Pancreas (tissue), 10 donors: ENCODE measurements at regions not wholly inside any gene's neighbourhood (a gene's known extent, or its start where the extent isn't known, plus 50 kb on each side); places are given as distances from the start of the nearest gene placed in this dataset.
"Not testable (repeated sequence)": the region's sequence is repeated elsewhere in the genome, so short reads cannot be mapped to it uniquely, and the experiment has no call there.

ENCODE experiments used
- ATAC-seq, 4 donors: fragments of 200-7000 bp; cut with Tn5 transposase; one replicate each; pipeline versions ENCODE4 v1.8.0 to v1.9.1; 2020; ENCODE audit warnings: mild to moderate bottlenecking in 4 of 4, moderate library complexity in 4 of 4
- DNase-seq, 6 donors: peaks; one replicate each; pipeline ENCODE4 v3.0.0-alpha.2; 2020
- FAIRE-seq: peaks from 2 replicates; lab custom pipeline; 2012; peaks lifted over from hg19 to GRCh38; lab: Jason Lieb, UNC
- H3K27ac ChIP-seq, 4 donors: fragments of 200-600 bp; sonication (generic); 1 replicate in 3 of 4; 2 replicates in 1 of 4; pipeline versions ENCODE4 v1.5.0 to v1.8.0; 2020
- H3K27me3 ChIP-seq, 4 donors: fragments of 200-600 bp; one replicate each; pipeline ENCODE4 v1.8.0; 2021
- H3K36me3 ChIP-seq, 3 donors: fragments of 200-600 bp; sonication (generic) in 1 of 3; one replicate each; pipeline versions ENCODE4 v1.5.0 to v1.8.0; 2020 to 2021
- H3K4me1 ChIP-seq, 3 donors: fragments of 200-600 bp; one replicate each; pipeline ENCODE4 v1.8.0; 2021
- H3K4me3 ChIP-seq, 4 donors: fragments of 200-600 bp; sonication (generic) in 2 of 4; one replicate each; pipeline versions ENCODE4 v1.5.0 to v1.8.0; 2020 to 2021
- H3K9me3 ChIP-seq, 4 donors: fragments of 200-600 bp; one replicate each; pipeline ENCODE4 v1.8.0; 2021
- WGBS, 2 donors: extraction: QIAGEN DNeasy Blood & Tissue Kit; methylation state at CpG; one replicate each; pipeline ENCODE4 v1.1.7; 2013; 5-methylcytosine and 5-hydroxymethylcytosine counted together
- intact Hi-C, 3 donors: fragments of 100-400 bp; cut with DNase I; formaldehyde crosslinking; loops; one replicate each; pipeline versions ENCODE4 v1.11.1 to v1.14.2; 2022
- TF ChIP-seq, protein P1 (sequence below), 4 donors: fragments of 200-600 bp; sonication (generic) in 3 of 4; IDR thresholded peaks; one replicate each; pipeline versions ENCODE4 v1.5.0 to v1.8.0; 2021; ENCODE audit warnings: antibody characterized with exemption in 4 of 4
- donor health status: healthy with polysubstance abuse.
- donor health status: DM: no; HTN: no; CAD: no; lungs with moderate emphysema.
- donor health status: DM: no; HTN: no; CAD: no.
- donor health status: control.
- donor health status: control.
- donor health status: Bipolar disorder and iron deficiency.
- donor health status: DM: yes; HTN: yes; CAD: no.
- donor health status: DM: no; HTN: no; CAD: no.
- donor health status: DM: no; HTN: no; CAD: no.
- donor health status: DM: yes; HTN: yes; CAD: no.

GRCh38 chr1:148347781-148348180 is 135.3 kb downstream of the PPIAL4G start:
- Histone ChIP-seq H3K4me1 (no peaks in the 10 kb centered on the region), H3K36me3 (no peaks in the 10 kb centered on the region), H3K27me3 (no peaks in the 10 kb centered on the region), H3K27ac (no peak overlapping the region), H3K9me3 (no peaks in the 10 kb centered on the region), H3K4me3 (no peak overlapping the region)
- intact Hi-C loops: no loop called here
- no peak for FAIRE-seq
- DNase-seq: no peak
- TF ChIP-seq, protein P1, sequence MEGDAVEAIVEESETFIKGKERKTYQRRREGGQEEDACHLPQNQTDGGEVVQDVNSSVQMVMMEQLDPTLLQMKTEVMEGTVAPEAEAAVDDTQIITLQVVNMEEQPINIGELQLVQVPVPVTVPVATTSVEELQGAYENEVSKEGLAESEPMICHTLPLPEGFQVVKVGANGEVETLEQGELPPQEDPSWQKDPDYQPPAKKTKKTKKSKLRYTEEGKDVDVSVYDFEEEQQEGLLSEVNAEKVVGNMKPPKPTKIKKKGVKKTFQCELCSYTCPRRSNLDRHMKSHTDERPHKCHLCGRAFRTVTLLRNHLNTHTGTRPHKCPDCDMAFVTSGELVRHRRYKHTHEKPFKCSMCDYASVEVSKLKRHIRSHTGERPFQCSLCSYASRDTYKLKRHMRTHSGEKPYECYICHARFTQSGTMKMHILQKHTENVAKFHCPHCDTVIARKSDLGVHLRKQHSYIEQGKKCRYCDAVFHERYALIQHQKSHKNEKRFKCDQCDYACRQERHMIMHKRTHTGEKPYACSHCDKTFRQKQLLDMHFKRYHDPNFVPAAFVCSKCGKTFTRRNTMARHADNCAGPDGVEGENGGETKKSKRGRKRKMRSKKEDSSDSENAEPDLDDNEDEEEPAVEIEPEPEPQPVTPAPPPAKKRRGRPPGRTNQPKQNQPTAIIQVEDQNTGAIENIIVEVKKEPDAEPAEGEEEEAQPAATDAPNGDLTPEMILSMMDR (IDR thresholded peaks at IDR 0.05): no peak
- no peak for ATAC-seq

DNA sequence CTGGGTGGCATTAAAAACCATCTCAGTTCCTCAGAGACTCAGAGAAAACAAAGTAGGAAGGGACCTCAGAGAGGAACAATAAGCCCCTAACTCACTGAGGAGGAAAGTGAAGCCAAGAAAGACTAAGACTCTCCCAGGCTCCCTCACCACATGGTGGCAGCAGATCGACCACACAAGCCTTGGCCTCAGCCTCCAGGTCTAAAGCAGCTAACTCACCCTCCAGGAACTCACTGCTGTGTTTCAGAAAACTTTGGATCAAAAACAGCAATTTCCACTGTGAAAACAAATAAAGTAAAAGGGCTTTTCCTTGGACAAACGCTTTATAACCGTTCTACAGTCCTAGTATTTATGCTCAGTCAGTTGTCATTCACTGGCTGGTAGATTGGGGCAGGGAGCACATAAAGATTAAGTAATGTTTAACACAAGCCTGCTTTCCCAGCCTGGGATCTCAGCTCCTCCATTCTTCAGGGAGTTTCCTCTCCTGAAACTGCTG is 137.4 kb downstream of the PPIAL4G start:
- H3K36me3 ChIP-seq, H3K4me1 ChIP-seq, H3K27me3 ChIP-seq, FAIRE-seq, H3K27ac ChIP-seq, intact Hi-C loops, H3K4me3 ChIP-seq, H3K9me3 ChIP-seq, ATAC-seq: not testable (repeated sequence)
- DNase-seq: peak in 1 of 6 donors; percentile 20
- TF ChIP-seq, protein P1 (IDR thresholded peaks at IDR 0.05): peak in 3 of 4 donors; percentile 6 to 30 (median 27)
- WGBS, 2 donors: 2 to 3% methylated on average over 3 of the region's 3 CpGs

GRCh38 chr1:148344651-148345050 is 138.5 kb downstream of the PPIAL4G start:
- H3K9me3 ChIP-seq, ATAC-seq, H3K4me1 ChIP-seq, intact Hi-C loops, DNase-seq, H3K27ac ChIP-seq, H3K36me3 ChIP-seq, H3K27me3 ChIP-seq, H3K4me3 ChIP-seq, FAIRE-seq: not testable (repeated sequence)
- 55 to 56% methylated on average over 2 of the region's 2 CpGs for WGBS, 2 donors

- ATAC-seq, H3K4me3 ChIP-seq, H3K36me3 ChIP-seq, FAIRE-seq, H3K27ac ChIP-seq, H3K9me3 ChIP-seq, H3K4me1 ChIP-seq, intact Hi-C loops, H3K27me3 ChIP-seq, DNase-seq: not testable (repeated sequence)
- 83 to 89% methylated on average over 1 of the region's 1 CpG for WGBS, 2 donors
Observed at GRCh38 chr1:148341729-148342128, 141.4 kb downstream of the PPIAL4G start.

DNA sequence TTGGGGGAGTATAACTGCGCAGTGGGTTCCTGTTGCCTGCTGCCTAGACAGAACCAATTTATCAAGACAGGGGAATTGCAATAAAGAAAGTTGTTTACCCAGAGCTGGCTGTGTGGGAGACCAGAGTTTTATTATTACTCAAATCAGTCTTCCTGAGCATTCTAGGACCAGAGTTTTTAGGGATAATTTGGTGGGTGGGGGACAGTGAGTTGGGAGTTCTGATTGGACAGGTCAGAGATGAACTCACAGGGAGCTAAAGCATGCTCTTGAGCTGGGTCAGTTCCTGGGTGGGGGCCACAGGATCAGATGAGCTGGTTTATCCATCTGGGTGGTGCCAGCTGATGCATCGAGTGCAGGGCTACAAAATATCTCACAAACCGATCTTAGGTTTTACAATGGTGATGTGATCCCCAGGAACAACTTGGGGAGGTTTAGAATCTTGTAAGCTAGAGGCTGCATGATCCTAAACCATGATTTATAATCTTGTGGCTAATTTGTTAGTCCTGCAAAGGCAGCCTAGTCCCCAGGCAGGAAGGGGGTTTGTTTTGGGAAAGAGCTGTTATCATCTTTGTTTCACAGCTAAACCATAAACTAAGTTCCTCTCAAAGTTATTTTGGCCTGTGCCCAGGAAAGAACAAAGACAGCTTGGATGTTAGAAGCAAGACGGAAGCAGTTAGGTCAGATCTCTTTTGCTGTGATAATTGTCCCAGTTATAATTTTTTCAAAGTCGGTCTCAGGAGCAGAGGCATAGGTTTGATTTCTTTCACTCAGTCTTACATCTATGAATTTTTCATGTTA is 146.8 kb downstream of the PPIAL4G start:
- H3K9me3 ChIP-seq, H3K4me3 ChIP-seq, FAIRE-seq, intact Hi-C loops, H3K4me1 ChIP-seq, H3K27me3 ChIP-seq, ATAC-seq, H3K36me3 ChIP-seq, DNase-seq, H3K27ac ChIP-seq: not testable (repeated sequence)
- 37 to 50% methylated on average over 5 of the region's 5 CpGs for WGBS, 2 donors

DNA sequence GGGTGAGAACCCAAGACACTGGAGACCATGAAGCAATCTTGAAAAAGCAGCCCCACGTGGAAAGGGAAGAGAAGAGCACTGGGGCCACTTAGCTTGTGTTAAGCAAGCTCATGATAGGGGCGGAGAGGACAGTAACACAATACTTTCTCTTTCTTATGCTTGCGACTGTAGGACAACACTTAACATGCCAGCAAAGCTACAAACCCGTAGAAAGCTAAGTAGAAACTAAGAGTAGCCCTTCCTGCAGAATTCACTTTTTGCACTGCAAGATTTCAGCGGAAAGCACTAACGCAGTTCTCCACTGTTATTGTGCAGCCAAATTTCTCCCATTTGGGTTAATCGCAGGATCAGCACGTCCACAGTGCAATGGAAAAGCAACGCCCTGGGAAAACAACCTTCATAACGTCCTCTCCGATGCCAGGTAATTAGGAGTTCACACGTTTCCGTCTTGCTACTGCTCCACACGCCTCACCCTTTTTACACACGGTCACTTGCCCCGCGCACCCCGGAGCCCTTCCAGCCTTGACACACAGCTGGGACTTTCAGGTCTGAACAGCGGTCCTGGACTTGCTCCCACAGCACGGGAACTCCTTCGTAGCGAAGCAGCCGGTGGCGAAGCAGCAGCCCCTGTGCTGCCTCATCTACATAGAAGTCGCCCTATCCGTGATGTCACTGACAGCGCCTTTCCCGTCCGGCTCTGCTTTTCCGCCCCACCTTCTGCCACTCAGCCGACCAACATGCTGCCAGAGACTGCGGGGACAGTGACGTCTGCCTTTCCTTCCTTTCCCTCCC is 148.6 kb downstream of the PPIAL4G start:
- no peaks in the 10 kb centered on the region for H3K9me3 ChIP-seq
- peak overlapping the region; percentile 38 to 70 (median 54) for H3K27ac ChIP-seq
- H3K4me1 ChIP-seq: peaks cover 0 to 6% (median 4%) of the 10 kb centered on the region in 3 donors
- TF ChIP-seq, protein P1 (IDR thresholded peaks at IDR 0.05): no peak
- peak overlapping the region; percentile 14 to 44 (median 31) for H3K4me3 ChIP-seq
- peak; percentile 76 to 91 (median 83) for DNase-seq
- no peaks in the 10 kb centered on the region for H3K36me3 ChIP-seq
- intact Hi-C loops: no loop called here
- ATAC-seq: peak; percentile 89 to 96 (median 92)
- FAIRE-seq: no peak
- 0% methylated on average over 33 of the region's 33 CpGs for WGBS, 2 donors
- no peaks in the 10 kb centered on the region for H3K27me3 ChIP-seq
